ENCODE measurements at regions not wholly inside any gene's neighbourhood (a gene's known extent, or its start where the extent isn't known, plus 50 kb on each side); places are given as distances from the start of the nearest gene placed in this dataset.

DNA sequence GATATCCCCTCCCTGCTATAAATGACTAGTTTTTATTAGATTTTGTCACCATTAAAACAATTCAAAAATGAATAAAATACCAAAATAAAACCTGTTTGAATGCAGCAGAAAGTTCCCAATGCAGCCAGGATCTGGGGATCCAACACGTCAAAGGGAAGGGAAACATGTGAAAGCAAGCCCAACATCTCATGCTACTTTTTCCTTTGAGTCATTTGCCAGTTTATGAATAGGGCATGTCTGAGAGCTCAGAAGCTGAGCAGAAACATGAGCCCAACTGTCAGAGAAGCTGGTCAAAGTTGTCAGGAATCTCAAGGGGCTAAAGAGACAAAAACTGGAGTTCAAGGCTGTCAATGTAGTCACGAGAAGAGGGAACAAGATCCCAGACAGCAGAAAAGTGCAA is 526.4 kb downstream of the KLF5 start (continued):
- TF ChIP-seq, protein P1, sequence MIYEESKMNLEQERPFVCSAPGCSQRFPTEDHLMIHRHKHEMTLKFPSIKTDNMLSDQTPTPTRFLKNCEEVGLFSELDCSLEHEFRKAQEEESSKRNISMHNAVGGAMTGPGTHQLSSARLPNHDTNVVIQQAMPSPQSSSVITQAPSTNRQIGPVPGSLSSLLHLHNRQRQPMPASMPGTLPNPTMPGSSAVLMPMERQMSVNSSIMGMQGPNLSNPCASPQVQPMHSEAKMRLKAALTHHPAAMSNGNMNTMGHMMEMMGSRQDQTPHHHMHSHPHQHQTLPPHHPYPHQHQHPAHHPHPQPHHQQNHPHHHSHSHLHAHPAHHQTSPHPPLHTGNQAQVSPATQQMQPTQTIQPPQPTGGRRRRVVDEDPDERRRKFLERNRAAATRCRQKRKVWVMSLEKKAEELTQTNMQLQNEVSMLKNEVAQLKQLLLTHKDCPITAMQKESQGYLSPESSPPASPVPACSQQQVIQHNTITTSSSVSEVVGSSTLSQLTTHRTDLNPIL (CRISPR knock-in tag; IDR thresholded peaks at IDR 0.05; ENCODE audit: low read depth): no peak
- TF ChIP-seq SNAI2 (CRISPR knock-in tag; IDR thresholded peaks at IDR 0.05): no peak
- TF ChIP-seq ZNF70 (CRISPR knock-in tag; IDR thresholded peaks at IDR 0.05): no peak
- no peak for TF ChIP-seq ZFP30 (CRISPR knock-in tag; IDR thresholded peaks at IDR 0.05)
- TF ChIP-seq OSR1 (CRISPR knock-in tag; IDR thresholded peaks at IDR 0.05): no peak
- TF ChIP-seq ZC3H10 (CRISPR knock-in tag; IDR thresholded peaks at IDR 0.05): no peak
- TF ChIP-seq ARNTL (CRISPR knock-in tag; IDR thresholded peaks at IDR 0.05; ENCODE audit: borderline replicate concordance, low read depth): no peak

DNA sequence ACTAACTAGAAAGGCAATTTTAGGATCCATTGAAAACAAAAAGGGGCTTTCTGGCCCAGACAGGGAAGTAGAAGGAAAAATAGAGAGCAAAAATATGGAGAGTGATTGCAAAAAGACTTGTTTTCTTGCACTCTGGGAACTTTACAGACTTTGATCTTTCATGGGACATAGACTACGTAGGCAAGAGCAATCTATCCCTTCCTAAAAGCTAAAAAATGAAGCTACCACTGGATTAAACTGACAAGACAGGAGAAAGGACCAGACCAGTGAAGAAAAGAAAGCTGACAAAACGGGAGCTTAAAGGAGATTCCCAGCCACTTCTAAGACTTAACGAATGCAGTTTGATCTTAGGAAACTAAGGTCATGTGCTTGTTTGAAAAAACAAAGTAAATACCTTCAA is 524.5 kb downstream of the KLF5 start:
- TF ChIP-seq OSR1 (CRISPR knock-in tag; IDR thresholded peaks at IDR 0.05) (no peak), ARNTL (CRISPR knock-in tag; IDR thresholded peaks at IDR 0.05; ENCODE audit: borderline replicate concordance, low read depth) (no peak), TCF4 (CRISPR knock-in tag; IDR thresholded peaks at IDR 0.05; ENCODE audit: borderline replicate concordance) (no peak), ZNF8 (CRISPR knock-in tag; IDR thresholded peaks at IDR 0.05) (no peak), ISL1 (CRISPR knock-in tag; IDR thresholded peaks at IDR 0.05) (no peak), SNAI2 (CRISPR knock-in tag; IDR thresholded peaks at IDR 0.05) (no peak), ZC3H10 (CRISPR knock-in tag; IDR thresholded peaks at IDR 0.05) (no peak), RARB (CRISPR knock-in tag; IDR thresholded peaks at IDR 0.05) (no peak), ZFP3 (CRISPR knock-in tag; IDR thresholded peaks at IDR 0.05) (no peak)
- TF ChIP-seq, protein P2, sequence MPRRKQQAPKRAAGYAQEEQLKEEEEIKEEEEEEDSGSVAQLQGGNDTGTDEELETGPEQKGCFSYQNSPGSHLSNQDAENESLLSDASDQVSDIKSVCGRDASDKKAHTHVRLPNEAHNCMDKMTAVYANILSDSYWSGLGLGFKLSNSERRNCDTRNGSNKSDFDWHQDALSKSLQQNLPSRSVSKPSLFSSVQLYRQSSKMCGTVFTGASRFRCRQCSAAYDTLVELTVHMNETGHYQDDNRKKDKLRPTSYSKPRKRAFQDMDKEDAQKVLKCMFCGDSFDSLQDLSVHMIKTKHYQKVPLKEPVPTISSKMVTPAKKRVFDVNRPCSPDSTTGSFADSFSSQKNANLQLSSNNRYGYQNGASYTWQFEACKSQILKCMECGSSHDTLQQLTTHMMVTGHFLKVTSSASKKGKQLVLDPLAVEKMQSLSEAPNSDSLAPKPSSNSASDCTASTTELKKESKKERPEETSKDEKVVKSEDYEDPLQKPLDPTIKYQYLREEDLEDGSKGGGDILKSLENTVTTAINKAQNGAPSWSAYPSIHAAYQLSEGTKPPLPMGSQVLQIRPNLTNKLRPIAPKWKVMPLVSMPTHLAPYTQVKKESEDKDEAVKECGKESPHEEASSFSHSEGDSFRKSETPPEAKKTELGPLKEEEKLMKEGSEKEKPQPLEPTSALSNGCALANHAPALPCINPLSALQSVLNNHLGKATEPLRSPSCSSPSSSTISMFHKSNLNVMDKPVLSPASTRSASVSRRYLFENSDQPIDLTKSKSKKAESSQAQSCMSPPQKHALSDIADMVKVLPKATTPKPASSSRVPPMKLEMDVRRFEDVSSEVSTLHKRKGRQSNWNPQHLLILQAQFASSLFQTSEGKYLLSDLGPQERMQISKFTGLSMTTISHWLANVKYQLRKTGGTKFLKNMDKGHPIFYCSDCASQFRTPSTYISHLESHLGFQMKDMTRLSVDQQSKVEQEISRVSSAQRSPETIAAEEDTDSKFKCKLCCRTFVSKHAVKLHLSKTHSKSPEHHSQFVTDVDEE (CRISPR knock-in tag; IDR thresholded peaks at IDR 0.05): no peak
- TF ChIP-seq, protein P3, sequence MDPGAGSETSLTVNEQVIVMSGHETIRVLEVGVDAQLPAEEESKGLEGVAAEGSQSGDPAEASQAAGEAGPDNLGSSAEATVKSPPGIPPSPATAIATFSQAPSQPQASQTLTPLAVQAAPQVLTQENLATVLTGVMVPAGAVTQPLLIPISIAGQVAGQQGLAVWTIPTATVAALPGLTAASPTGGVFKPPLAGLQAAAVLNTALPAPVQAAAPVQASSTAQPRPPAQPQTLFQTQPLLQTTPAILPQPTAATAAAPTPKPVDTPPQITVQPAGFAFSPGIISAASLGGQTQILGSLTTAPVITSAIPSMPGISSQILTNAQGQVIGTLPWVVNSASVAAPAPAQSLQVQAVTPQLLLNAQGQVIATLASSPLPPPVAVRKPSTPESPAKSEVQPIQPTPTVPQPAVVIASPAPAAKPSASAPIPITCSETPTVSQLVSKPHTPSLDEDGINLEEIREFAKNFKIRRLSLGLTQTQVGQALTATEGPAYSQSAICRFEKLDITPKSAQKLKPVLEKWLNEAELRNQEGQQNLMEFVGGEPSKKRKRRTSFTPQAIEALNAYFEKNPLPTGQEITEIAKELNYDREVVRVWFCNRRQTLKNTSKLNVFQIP (CRISPR knock-in tag; IDR thresholded peaks at IDR 0.05; ENCODE audit: borderline replicate concordance, low read depth): no peak
- ATAC-seq: no peak

DNA sequence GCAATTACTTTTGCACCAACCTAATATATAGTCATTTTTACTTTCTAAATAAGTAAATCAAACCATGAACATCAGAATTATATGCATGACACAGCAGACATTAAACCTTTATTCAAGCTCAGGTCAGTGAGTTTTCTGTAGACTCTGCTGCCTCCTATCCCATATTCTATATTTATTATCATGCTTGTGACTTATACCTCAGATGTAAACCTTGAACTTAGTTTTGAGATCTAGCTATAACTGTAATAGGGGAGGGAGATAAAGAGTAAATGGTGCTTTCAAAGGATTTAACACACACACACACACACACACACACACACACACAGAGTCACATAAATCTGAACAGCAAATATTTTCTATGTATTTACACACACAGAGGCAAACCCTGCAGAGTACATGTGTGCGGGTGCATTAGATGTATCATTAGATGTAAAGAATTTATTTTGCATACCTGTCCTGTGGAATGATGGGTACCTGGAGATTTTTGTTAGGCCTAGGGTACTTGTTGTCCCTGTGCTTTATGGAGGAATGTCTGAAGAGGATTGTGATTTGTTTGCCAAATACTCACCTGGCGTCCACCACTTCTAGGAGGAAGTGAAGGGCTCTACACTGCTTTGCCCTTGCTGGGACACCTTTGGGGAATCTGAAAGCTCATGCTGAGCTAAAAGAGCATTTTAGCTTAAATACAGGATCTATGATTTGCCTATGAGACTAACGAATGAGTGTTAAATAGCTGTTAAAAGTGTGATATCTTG is 521.9 kb downstream of the KLF5 start:
- ATAC-seq: no peak
- no peak for TF ChIP-seq ZFP30 (CRISPR knock-in tag; IDR thresholded peaks at IDR 0.05)
- no peak for TF ChIP-seq OSR1 (CRISPR knock-in tag; IDR thresholded peaks at IDR 0.05)
- TF ChIP-seq, protein P2 (CRISPR knock-in tag; IDR thresholded peaks at IDR 0.05): no peak
- no peak for TF ChIP-seq ESRRG (CRISPR knock-in tag; IDR thresholded peaks at IDR 0.05)
- TF ChIP-seq ZC3H10 (CRISPR knock-in tag; IDR thresholded peaks at IDR 0.05): no peak

DNA sequence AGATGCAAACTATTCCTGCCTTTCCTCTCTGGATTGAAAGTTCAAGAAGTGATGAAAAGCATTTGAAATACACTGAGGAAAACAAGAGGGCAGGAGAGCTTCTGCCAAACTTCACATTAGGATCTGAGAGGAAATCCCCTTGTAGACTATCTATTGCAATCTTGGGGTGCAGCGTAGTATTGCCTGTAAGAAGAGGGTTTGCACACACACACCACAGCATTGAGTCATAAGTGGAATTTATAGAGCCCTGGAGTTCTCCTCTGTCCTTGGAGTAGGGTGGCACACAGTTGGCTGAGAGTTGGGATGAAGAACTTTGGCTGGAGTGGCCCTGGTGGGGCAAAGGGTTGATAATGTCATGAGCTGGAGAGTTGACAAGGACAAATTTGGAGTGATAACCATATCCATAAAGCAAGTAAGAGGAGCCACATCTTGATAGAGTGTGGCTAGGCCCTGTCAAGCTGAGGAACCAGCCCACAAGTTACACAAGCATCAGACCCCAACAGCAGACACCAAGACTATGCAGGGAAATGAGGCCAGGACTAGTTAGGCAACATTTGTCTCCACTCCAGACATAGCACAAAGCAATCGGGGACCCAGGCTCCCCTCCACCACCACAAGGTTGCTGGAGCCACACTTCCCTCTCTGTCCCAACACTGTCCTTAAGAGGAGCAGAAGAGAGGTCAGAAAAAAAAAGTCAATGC is 520.9 kb downstream of the KLF5 start:
- no peak for TF ChIP-seq ZC3H10 (CRISPR knock-in tag; IDR thresholded peaks at IDR 0.05)
- TF ChIP-seq GLIS3 (CRISPR knock-in tag; IDR thresholded peaks at IDR 0.05): no peak
- TF ChIP-seq, protein P1 (CRISPR knock-in tag; IDR thresholded peaks at IDR 0.05; ENCODE audit: low read depth): no peak
- no peak for TF ChIP-seq SNAI2 (CRISPR knock-in tag; IDR thresholded peaks at IDR 0.05)
- ATAC-seq: no peak
